Endothelial cell of umbilical vein (primary cell): ENCODE measurements at regions not wholly inside any gene's neighbourhood (a gene's known extent, or its start where the extent isn't known, plus 50 kb on each side); places are given as distances from the start of the nearest gene placed in this dataset.

Experiments used
- BruUV-seq: library from RNA; stranded (reverse); fragments of 400-500 nt; replicated peaks from 2 replicates; lab custom pipeline; 2021; lab: Mats Ljungman, UMichigan
- CTCF ChIA-PET: fragments of 300-600, 350-600 bp; sonication (Branson Sonifier 250); formaldehyde crosslinking; loops from one replicate; lab custom pipeline; 2021; ENCODE audit warnings: antibody characterized with exemption, inconsistent platforms; lab: Charles Lee
- POLR2A ChIA-PET: fragments of 300-600, 350-600 bp; sonication (Branson Sonifier 250); formaldehyde crosslinking; loops from one replicate; lab custom pipeline; 2021; ENCODE audit warnings: antibody characterized with exemption, inconsistent platforms; lab: Charles Lee
- DNase-seq: peaks from one replicate; pipeline ENCODE4 v3.0.0-alpha.2; 2011; ENCODE audit warnings: low read depth, low spot score
- FAIRE-seq: peaks from 2 replicates; lab custom pipeline; 2011; peaks lifted over from hg19 to GRCh38; lab: Jason Lieb, UNC
- H2AFZ ChIP-seq: 2 replicates; pipeline ENCODE4 v1.6.0; 2012; ENCODE audit warnings: low read depth, low read length, control low read depth, inconsistent platforms
- H3K27ac ChIP-seq: 2 replicates; pipeline ENCODE4 v1.5.1; 2011; ENCODE audit warnings: low read depth, mild to moderate bottlenecking, control low read depth, low read length, moderate library complexity; ENCODE audit not compliant: insufficient read depth
- H3K27me3 ChIP-seq, 2 experiments: 2 replicates each; pipeline versions ENCODE4 v1.6.0 to v1.6.1; 2011; ENCODE audit warnings: low read length in 2 of 2, mixed read lengths in 1 of 2; ENCODE audit not compliant: control insufficient read depth in 2 of 2, insufficient read depth in 2 of 2
- H3K36me3 ChIP-seq, 2 experiments: 2 replicates in 1 of 2; 3 replicates in 1 of 2; pipeline ENCODE4 v1.5.1; 2011; ENCODE audit warnings: low read length in 2 of 2, mild to moderate bottlenecking in 1 of 2, moderate library complexity in 1 of 2; ENCODE audit not compliant: control insufficient read depth in 2 of 2, insufficient read depth in 2 of 2; ENCODE audit errors: extremely low read depth in 1 of 2
- H3K4me1 ChIP-seq: 3 replicates; pipeline ENCODE4 v1.5.1; 2011; ENCODE audit warnings: mild to moderate bottlenecking, low read length; ENCODE audit not compliant: control insufficient read depth, insufficient read depth; ENCODE audit errors: extremely low read depth
- H3K4me2 ChIP-seq: 2 replicates; pipeline ENCODE4 v1.6.1; 2011; ENCODE audit warnings: low read length, control low read depth, mixed read lengths; ENCODE audit not compliant: insufficient read depth
- H3K4me3 ChIP-seq, 3 experiments: fragments of 200-600 bp in 1 of 3; sonication (generic), shearing (Covaris generic) in 1 of 3; replicated peaks in 1 of 3; 2 replicates each; pipeline ENCODE4 v1.5.1; 2011 to 2016; ENCODE audit warnings: control low read depth in 3 of 3, low read length in 3 of 3, mild to moderate bottlenecking in 2 of 3, inconsistent platforms in 1 of 3, low read depth in 1 of 3, moderate library complexity in 1 of 3; ENCODE audit not compliant: insufficient read depth in 1 of 3
- H3K79me2 ChIP-seq: 2 replicates; pipeline ENCODE4 v1.6.0; 2012; ENCODE audit warnings: low read length, inconsistent platforms; ENCODE audit not compliant: control insufficient read depth, insufficient read depth
- H3K9ac ChIP-seq: replicated peaks from 2 replicates; pipeline ENCODE3; 2011; ENCODE audit warnings: low read length, control low read depth; ENCODE audit not compliant: insufficient read depth; ENCODE audit errors: extremely low read depth
- H3K9me1 ChIP-seq: replicated peaks from 3 replicates; pipeline ENCODE4 v1.6.0; 2011; ENCODE audit warnings: mild to moderate bottlenecking, low read length; ENCODE audit not compliant: control insufficient read depth, insufficient read depth; ENCODE audit errors: extremely low read depth
- H3K9me3 ChIP-seq: replicated peaks from 2 replicates; pipeline ENCODE4 v1.5.1; 2012; ENCODE audit warnings: low read length, inconsistent platforms; ENCODE audit not compliant: control insufficient read depth, insufficient read depth
- H4K20me1 ChIP-seq: replicated peaks from 2 replicates; pipeline ENCODE3; 2011; ENCODE audit warnings: mild to moderate bottlenecking, low read length; ENCODE audit not compliant: control insufficient read depth, insufficient read depth; ENCODE audit errors: extremely low read depth
- EZH2 ChIP-seq: IDR thresholded peaks from 2 replicates; pipeline ENCODE4 v1.6.1; 2012; ENCODE audit warnings: borderline replicate concordance, low read depth, mild to moderate bottlenecking, moderate library complexity, low read length, inconsistent platforms; ENCODE audit not compliant: severe bottlenecking
- FOS ChIP-seq: IDR thresholded peaks from 2 replicates; pipeline ENCODE4 v1.6.1; 2011; ENCODE audit warnings: mild to moderate bottlenecking, low read length, moderate library complexity, borderline replicate concordance; ENCODE audit not compliant: insufficient read depth
- GATA2 ChIP-seq: IDR thresholded peaks from 2 replicates; pipeline ENCODE4 v1.7.0; 2011; ENCODE audit warnings: low read depth, mild to moderate bottlenecking, moderate library complexity, mixed read lengths, low read length; ENCODE audit not compliant: insufficient read length, insufficient read depth
- JUN ChIP-seq: IDR thresholded peaks from 2 replicates; pipeline ENCODE4 v1.6.1; 2011; ENCODE audit warnings: borderline replicate concordance, low read depth; ENCODE audit not compliant: insufficient read length, insufficient read depth
- MYC ChIP-seq: IDR thresholded peaks from one replicate; pipeline ENCODE4 v1.6.1; 2011; ENCODE audit warnings: mild to moderate bottlenecking, low read depth, low read length
- POLR2A ChIP-seq: IDR thresholded peaks from 2 replicates; pipeline ENCODE4 v1.6.1; 2012; ENCODE audit warnings: low read depth, mild to moderate bottlenecking, control low read depth, low read length
- POLR2AphosphoS5 ChIP-seq: IDR thresholded peaks from 2 replicates; pipeline ENCODE4 v1.6.1; 2012; ENCODE audit warnings: low read depth, mild to moderate bottlenecking, control low read depth, low read length, moderate library complexity; ENCODE audit not compliant: insufficient read depth
- dilution Hi-C: fragments of 300-500 bp; cut with MboI; formaldehyde crosslinking; loops from one replicate; pipeline ENCODE4 v1.15.0; 2019; ENCODE audit warnings: low sequenced_read_pairs; ENCODE audit not compliant: extremely low pct_ligation_motif_present
- intact Hi-C: fragments of 100-400 bp; cut with micrococcal nuclease; formaldehyde crosslinking; loops from one replicate; pipeline ENCODE4 v1.10.0; 2022
- TF ChIP-seq, protein P1 (sequence below), 2 donors: IDR thresholded peaks; 1 replicate in 1 of 2; 2 replicates in 1 of 2; pipeline ENCODE4 v1.5.1; 2011; ENCODE audit warnings: low read length in 2 of 2, mild to moderate bottlenecking in 2 of 2, moderate library complexity in 2 of 2, control low read depth in 1 of 2, inconsistent platforms in 1 of 2, low read depth in 1 of 2; ENCODE audit not compliant: insufficient read depth in 1 of 2; ENCODE audit errors: extremely low read depth in 1 of 2
- TF ChIP-seq, protein P2 (sequence below): IDR thresholded peaks from 2 replicates; pipeline ENCODE4 v1.6.1; 2011; ENCODE audit not compliant: insufficient read depth, insufficient read length

DNA sequence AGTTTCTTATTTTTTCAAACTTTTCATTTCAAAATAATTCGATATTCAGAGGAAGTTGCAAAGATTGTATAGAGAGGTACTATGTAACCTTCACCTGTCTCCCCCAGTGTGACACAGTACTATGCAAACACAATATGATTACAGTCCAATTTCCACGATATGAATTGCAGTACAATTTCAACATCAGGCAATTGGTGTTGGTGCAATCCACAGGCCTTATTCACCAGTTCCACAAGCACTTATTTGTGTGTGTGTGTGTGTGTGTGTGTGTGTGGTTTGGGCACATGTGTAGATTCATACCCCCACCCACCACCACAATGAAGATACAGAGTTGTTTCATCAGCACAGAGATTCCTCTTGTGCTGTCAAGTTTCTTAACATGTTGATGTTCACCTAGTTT lies 69.7 kb upstream of the ARL4C start:
- H3K27ac ChIP-seq, result no peak overlapping the region
- no peak overlapping the region for H3K4me2 ChIP-seq
- H3K9me3 ChIP-seq, result no peaks in the 10 kb centered on the region
- BruUV-seq, result no TSS peak
- POLR2A ChIA-PET, result no interaction called here
- no peaks in the 10 kb centered on the region for H3K4me1 ChIP-seq
- no peaks in the 10 kb centered on the region for H3K79me2 ChIP-seq
- no peaks in the 10 kb centered on the region for H4K20me1 ChIP-seq
- no peak overlapping the region for H3K4me3 ChIP-seq
- FAIRE-seq (no peak), DNase-seq (no peak)
- no peaks in the 10 kb centered on the region for H3K36me3 ChIP-seq
- intact Hi-C loops (no loop called here), dilution Hi-C loops (loop anchor here (25.0 kb wide), 1 partner anchor 546 kb away; no protein-coding TSS in a partner anchor)
- no peak overlapping the region for H2AFZ ChIP-seq
- CTCF ChIA-PET, result interaction anchor here (1.2 kb wide), 1 partner anchor 11 kb away, joined by 3 read pairs; no protein-coding TSS in a partner anchor
- no peak overlapping the region for H3K9ac ChIP-seq
- TF ChIP-seq JUN (no peak), EZH2 (no peak), FOS (no peak), POLR2AphosphoS5 (no peak), MYC (no peak), GATA2 (no peak), POLR2A (no peak)
- TF ChIP-seq, protein P1, sequence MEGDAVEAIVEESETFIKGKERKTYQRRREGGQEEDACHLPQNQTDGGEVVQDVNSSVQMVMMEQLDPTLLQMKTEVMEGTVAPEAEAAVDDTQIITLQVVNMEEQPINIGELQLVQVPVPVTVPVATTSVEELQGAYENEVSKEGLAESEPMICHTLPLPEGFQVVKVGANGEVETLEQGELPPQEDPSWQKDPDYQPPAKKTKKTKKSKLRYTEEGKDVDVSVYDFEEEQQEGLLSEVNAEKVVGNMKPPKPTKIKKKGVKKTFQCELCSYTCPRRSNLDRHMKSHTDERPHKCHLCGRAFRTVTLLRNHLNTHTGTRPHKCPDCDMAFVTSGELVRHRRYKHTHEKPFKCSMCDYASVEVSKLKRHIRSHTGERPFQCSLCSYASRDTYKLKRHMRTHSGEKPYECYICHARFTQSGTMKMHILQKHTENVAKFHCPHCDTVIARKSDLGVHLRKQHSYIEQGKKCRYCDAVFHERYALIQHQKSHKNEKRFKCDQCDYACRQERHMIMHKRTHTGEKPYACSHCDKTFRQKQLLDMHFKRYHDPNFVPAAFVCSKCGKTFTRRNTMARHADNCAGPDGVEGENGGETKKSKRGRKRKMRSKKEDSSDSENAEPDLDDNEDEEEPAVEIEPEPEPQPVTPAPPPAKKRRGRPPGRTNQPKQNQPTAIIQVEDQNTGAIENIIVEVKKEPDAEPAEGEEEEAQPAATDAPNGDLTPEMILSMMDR (IDR thresholded peaks at IDR 0.05; ENCODE audit: extremely low read depth in 1 of 2, insufficient read depth in 1 of 2, low read depth in 1 of 2, low read length in 2 of 2), result no peak
- TF ChIP-seq, protein P2, sequence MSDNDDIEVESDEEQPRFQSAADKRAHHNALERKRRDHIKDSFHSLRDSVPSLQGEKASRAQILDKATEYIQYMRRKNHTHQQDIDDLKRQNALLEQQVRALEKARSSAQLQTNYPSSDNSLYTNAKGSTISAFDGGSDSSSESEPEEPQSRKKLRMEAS, result no peak
- peaks cover 5 to 6% of the 10 kb centered on the region in 2 experiments for H3K27me3 ChIP-seq
- no peaks in the 10 kb centered on the region for H3K9me1 ChIP-seq
